ENCODE measurements at regions not wholly inside any gene's neighbourhood (a gene's known extent, or its start where the extent isn't known, plus 50 kb on each side); places are given as distances from the start of the nearest gene placed in this dataset.

GRCh38 chr6:168252267-168252666 lies 67.3 kb downstream of the DACT2 start:
- Histone ChIP-seq H2AK9ac (replicated peaks; ENCODE audit: low read depth, low read length, poor library complexity) (no peak overlapping the region), H4K91ac (ENCODE audit: insufficient read depth, low read depth, low read length) (no peak overlapping the region), H2AFZ (replicated peaks; ENCODE audit: low read length, poor library complexity) (no peak overlapping the region), H3K79me1 (ENCODE audit: low read depth in 1 of 2, low read length in 2 of 2) (no peaks in the 10 kb centered on the region), H3K56ac (ENCODE audit: extremely low read depth, insufficient read depth, low read length) (no peak overlapping the region), H3K4ac (ENCODE audit: low read depth, low read length) (no peak overlapping the region), H3K9me1 (ENCODE audit: insufficient read depth, low read length) (no peaks in the 10 kb centered on the region), H3K23ac (ENCODE audit: low read depth, low read length) (no peak overlapping the region), H2BK20ac (ENCODE audit: low read depth, low read length) (no peak overlapping the region), H4K20me1 (ENCODE audit: insufficient read depth, low read length) (no peaks in the 10 kb centered on the region), H3K4me2 (ENCODE audit: low read depth, low read length) (no peak overlapping the region), H3K36me3 (ENCODE audit: control insufficient read depth, insufficient read depth, low read length) (no peaks in the 10 kb centered on the region), H2AK5ac (ENCODE audit: low read depth, low read length) (no peak overlapping the region), H2BK15ac (ENCODE audit: low read depth, low read length) (no peak overlapping the region), H4K8ac (ENCODE audit: low read depth in 2 of 2, low read length in 2 of 2) (no peak overlapping the region), H3K4me3 (ENCODE audit: insufficient read depth, low read depth, low read length) (no peak overlapping the region), H3K18ac (ENCODE audit: low read depth, low read length) (no peak overlapping the region), H3K9ac (ENCODE audit: low read depth, low read length) (no peak overlapping the region), H3K4me1 (ENCODE audit: control insufficient read depth, insufficient read depth, low read length) (no peaks in the 10 kb centered on the region), H3K27me3 (ENCODE audit: control insufficient read depth, insufficient read depth, low read length) (no peaks in the 10 kb centered on the region), H3K14ac (replicated peaks; ENCODE audit: low read depth, low read length) (no peak overlapping the region), H2BK120ac (ENCODE audit: low read depth, low read length) (no peak overlapping the region), H3K9me3 (ENCODE audit: control insufficient read depth, insufficient read depth, low read length) (peaks cover 39% of the 10 kb centered on the region), H3K27ac (ENCODE audit: insufficient read depth, low read length) (no peak overlapping the region), H4K5ac (ENCODE audit: low read depth, low read length) (no peak overlapping the region), H2BK5ac (ENCODE audit: low read depth, low read length, poor library complexity, severe bottlenecking) (no peak overlapping the region)
- in situ Hi-C loops (cut with MboI; ENCODE audit: low sequenced_read_pairs), result no loop called here
- DNase-seq (no peak), ATAC-seq (ENCODE audit: low read depth) (no peak)
- CTCF ChIA-PET, result no interaction called here
- no peak for TF ChIP-seq FOS (IDR thresholded peaks at IDR 0.05; ENCODE audit: low read depth, low read length)
- TF ChIP-seq SMC3 (IDR thresholded peaks at IDR 0.05; ENCODE audit: low read depth, low read length), result no peak
- TF ChIP-seq, protein P1, sequence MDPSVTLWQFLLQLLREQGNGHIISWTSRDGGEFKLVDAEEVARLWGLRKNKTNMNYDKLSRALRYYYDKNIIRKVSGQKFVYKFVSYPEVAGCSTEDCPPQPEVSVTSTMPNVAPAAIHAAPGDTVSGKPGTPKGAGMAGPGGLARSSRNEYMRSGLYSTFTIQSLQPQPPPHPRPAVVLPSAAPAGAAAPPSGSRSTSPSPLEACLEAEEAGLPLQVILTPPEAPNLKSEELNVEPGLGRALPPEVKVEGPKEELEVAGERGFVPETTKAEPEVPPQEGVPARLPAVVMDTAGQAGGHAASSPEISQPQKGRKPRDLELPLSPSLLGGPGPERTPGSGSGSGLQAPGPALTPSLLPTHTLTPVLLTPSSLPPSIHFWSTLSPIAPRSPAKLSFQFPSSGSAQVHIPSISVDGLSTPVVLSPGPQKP (IDR thresholded peaks at IDR 0.05; ENCODE audit: borderline replicate concordance, low read depth, low read length), result no peak
- no peak for TF ChIP-seq CEBPB (IDR thresholded peaks at IDR 0.05; ENCODE audit: low read depth, low read length)
- no peak for TF ChIP-seq POLR2A (IDR thresholded peaks at IDR 0.05; ENCODE audit: low read depth, low read length)
- BruUV-seq (replicated peaks), result no TSS peak
- no CpG with 5 or more reads among the region's 4 CpGs for WGBS, 2 experiments (ENCODE audit: extremely low coverage in 2 of 2, insufficient read length in 1 of 2)
- dilution Hi-C loops (cut with HindIII; ENCODE audit: low sequenced_read_pairs, unreplicated experiment), result no loop called here
- intact Hi-C loops (cut with micrococcal nuclease), result no loop called here
- POLR2A ChIA-PET (ENCODE audit: unreplicated experiment), result no interaction called here

Data from IMR-90 (cell line).